SK-N-SH (cell line): ENCODE measurements at regions not wholly inside any gene's neighbourhood (a gene's known extent, or its start where the extent isn't known, plus 50 kb on each side); places are given as distances from the start of the nearest gene placed in this dataset.

Experiments used
- CTCF ChIA-PET: fragments of 300-600, 350-600 bp; formaldehyde crosslinking; extraction: SDS; loops from one replicate; lab custom pipeline; 2021; lab: Yijun Ruan, JAX
- POLR2A ChIA-PET: fragments of 350-600 bp; sonication (Branson Sonifier 250); formaldehyde crosslinking; extraction: SDS; loops from one replicate; lab custom pipeline; 2020; ENCODE audit warnings: antibody characterized with exemption, inconsistent platforms; lab: Yijun Ruan, JAX
- DNase-seq: peaks from one replicate; pipeline ENCODE4 v3.0.0; 2012
- H2AFZ ChIP-seq: fragments of 200-600 bp; sonication (generic); 2 replicates; pipeline ENCODE4 v1.8.1; 2016; ENCODE audit warnings: antibody characterized with exemption, mild to moderate bottlenecking, low read depth
- H3F3A ChIP-seq: fragments of 200-600 bp; sonication (generic); replicated peaks from 2 replicates; pipeline ENCODE3; 2016; ENCODE audit warnings: antibody characterized with exemption, mild to moderate bottlenecking; ENCODE audit not compliant: insufficient read depth
- H3K27ac ChIP-seq, 2 experiments: fragments of 200-500 bp in 1 of 2; fragments of 200-600 bp in 1 of 2; sonication (Bioruptor generic) in 1 of 2; sonication (generic), shearing (Covaris generic) in 1 of 2; 2 replicates each; pipeline versions ENCODE4 v1.5.1 to v1.6.1; 2014 to 2016; ENCODE audit warnings: low read depth in 2 of 2, inconsistent platforms in 1 of 2, low read length in 1 of 2, mild to moderate bottlenecking in 1 of 2, mixed read lengths in 1 of 2
- H3K27me3 ChIP-seq: fragments of 200-600 bp; sonication (generic), shearing (Covaris generic); 2 replicates; pipeline ENCODE4 v1.6.1; 2016; ENCODE audit warnings: mixed run types; ENCODE audit not compliant: insufficient read depth
- H3K36me3 ChIP-seq, 2 experiments: fragments of 200-500 bp in 1 of 2; fragments of 200-600 bp in 1 of 2; sonication (Bioruptor generic) in 1 of 2; sonication (generic) in 1 of 2; replicated peaks in 1 of 2; 2 replicates each; pipeline versions ENCODE3 to v1.5.1; 2014 to 2016; ENCODE audit warnings: low read length in 1 of 2, mild to moderate bottlenecking in 1 of 2; ENCODE audit not compliant: insufficient read depth in 2 of 2, control insufficient read depth in 1 of 2
- H3K4me1 ChIP-seq, 2 experiments: fragments of 200-500 bp in 1 of 2; fragments of 200-600 bp in 1 of 2; sonication (Bioruptor generic) in 1 of 2; sonication (generic), shearing (Covaris generic) in 1 of 2; 2 replicates each; pipeline versions ENCODE4 v1.5.1 to v1.6.1; 2014 to 2016; ENCODE audit warnings: low read depth in 1 of 2, low read length in 1 of 2, mixed run types in 1 of 2; ENCODE audit not compliant: insufficient read depth in 2 of 2, control insufficient read depth in 1 of 2
- H3K4me2 ChIP-seq: fragments of 200-600 bp; sonication (generic), shearing (Covaris generic); 2 replicates; pipeline ENCODE4 v1.6.1; 2017; ENCODE audit warnings: mixed run types
- H3K4me3 ChIP-seq, 2 experiments: fragments of 200-500 bp in 1 of 2; fragments of 200-600 bp in 1 of 2; sonication (Bioruptor generic) in 1 of 2; sonication (generic), shearing (Covaris generic) in 1 of 2; 2 replicates each; pipeline versions ENCODE4 v1.5.1 to v1.8.1; 2014 to 2016; ENCODE audit warnings: low read depth in 2 of 2, inconsistent platforms in 1 of 2, low read length in 1 of 2, mild to moderate bottlenecking in 1 of 2, mixed read lengths in 1 of 2, moderate library complexity in 1 of 2
- H3K79me2 ChIP-seq: fragments of 200-600 bp; sonication (generic); 2 replicates; pipeline ENCODE4 v1.8.1; 2017; ENCODE audit warnings: mild to moderate bottlenecking; ENCODE audit not compliant: insufficient read depth
- H3K9ac ChIP-seq: fragments of 200-600 bp; sonication (generic); 2 replicates; pipeline ENCODE4 v1.6.1; 2017; ENCODE audit warnings: mixed run types
- H3K9me2 ChIP-seq: fragments of 200-600 bp; sonication (generic); 2 replicates; pipeline ENCODE4 v1.6.1; 2017; ENCODE audit warnings: mixed run types
- H3K9me3 ChIP-seq: fragments of 200-600 bp; sonication (generic); 2 replicates; pipeline ENCODE4 v1.6.1; 2017; ENCODE audit warnings: mixed run types, mild to moderate bottlenecking, moderate library complexity
- H4K20me1 ChIP-seq: fragments of 200-600 bp; sonication (generic); 2 replicates; pipeline ENCODE4 v1.6.1; 2017; ENCODE audit warnings: mild to moderate bottlenecking, mixed run types; ENCODE audit not compliant: insufficient read depth
- CHD2 ChIP-seq: fragments of 150-350 bp; IDR thresholded peaks from 2 replicates; pipeline ENCODE4 v1.6.1; 2018; ENCODE audit warnings: low read length; ENCODE audit not compliant: partially characterized antibody
- ELF1 ChIP-seq: IDR thresholded peaks from 2 replicates; pipeline ENCODE4 v1.4.0; 2012
- EP300 ChIP-seq, 2 experiments: IDR thresholded peaks; 2 replicates each; pipeline versions ENCODE4 v1.4.0 to v1.6.1; 2012; ENCODE audit warnings: borderline replicate concordance in 1 of 2, low read depth in 1 of 2, low read length in 1 of 2
- EZH2phosphoT487 ChIP-seq: fragments of 200-600 bp; sonication (generic); IDR thresholded peaks from 2 replicates; pipeline ENCODE4 v1.6.1; 2017; ENCODE audit warnings: low read depth, mixed run types, mild to moderate bottlenecking, antibody characterized with exemption, moderate library complexity, borderline replicate concordance
- FOXM1 ChIP-seq: IDR thresholded peaks from 2 replicates; pipeline ENCODE4 v1.4.0; 2012; ENCODE audit warnings: low read depth, mild to moderate bottlenecking
- GABPA ChIP-seq: IDR thresholded peaks from 2 replicates; pipeline ENCODE4 v1.4.0; 2012; ENCODE audit warnings: low read depth, mild to moderate bottlenecking
- GATA2 ChIP-seq: sonication (generic); formaldehyde crosslinking; IDR thresholded peaks from 2 replicates; pipeline ENCODE4 v1.5.0; 2020; ENCODE audit warnings: mild to moderate bottlenecking, missing genetic modification reagents
- JUND ChIP-seq: IDR thresholded peaks from 2 replicates; pipeline ENCODE4 v1.4.0; 2012
- MEF2A ChIP-seq: IDR thresholded peaks from 2 replicates; pipeline ENCODE4 v1.4.0; 2012; ENCODE audit warnings: low read depth, borderline replicate concordance
- MXI1 ChIP-seq: IDR thresholded peaks from 2 replicates; pipeline ENCODE4 v1.6.1; 2012; ENCODE audit warnings: mild to moderate bottlenecking, low read depth, low read length, improper control_type of control experiment
- NFIC ChIP-seq: IDR thresholded peaks from 2 replicates; pipeline ENCODE4 v1.4.0; 2012; ENCODE audit warnings: borderline replicate concordance
- POLR2AphosphoS5 ChIP-seq: IDR thresholded peaks from 2 replicates; pipeline ENCODE4 v1.6.1; 2012; ENCODE audit warnings: low read depth, low read length
- RAD21 ChIP-seq: IDR thresholded peaks from 2 replicates; pipeline ENCODE4 v1.6.1; 2012; ENCODE audit warnings: mild to moderate bottlenecking, low read length
- RCOR1 ChIP-seq: fragments of 150-350 bp; IDR thresholded peaks from 2 replicates; pipeline ENCODE4 v1.6.1; 2017; ENCODE audit warnings: antibody characterized with exemption, low read length
- RFX5 ChIP-seq: IDR thresholded peaks from 2 replicates; pipeline ENCODE4 v1.6.1; 2012; ENCODE audit warnings: mild to moderate bottlenecking, improper control_type of control experiment, low read length
- SIN3A ChIP-seq: IDR thresholded peaks from 2 replicates; pipeline ENCODE4 v1.6.1; 2012; ENCODE audit warnings: low read depth, mild to moderate bottlenecking, low read length, moderate library complexity, borderline replicate concordance
- YY1 ChIP-seq: IDR thresholded peaks from 2 replicates; pipeline ENCODE4 v1.4.0; 2012; ENCODE audit warnings: low read depth, mild to moderate bottlenecking
- WGBS: methylation state at CpG from one replicate; pipeline ENCODE4 v1.1.6; 2017; ENCODE audit warnings: low lambda C conversion rate; 5-methylcytosine and 5-hydroxymethylcytosine counted together
- TF ChIP-seq, protein P1 (sequence below): fragments of 150-350 bp; IDR thresholded peaks from 2 replicates; pipeline ENCODE4 v1.6.1; 2017; ENCODE audit warnings: antibody characterized with exemption, low read length, low read depth, borderline replicate concordance
- TF ChIP-seq, protein P2 (sequence below): IDR thresholded peaks from 2 replicates; pipeline ENCODE4 v1.6.1; 2012; ENCODE audit warnings: mild to moderate bottlenecking, low read depth, low read length, moderate library complexity
- TF ChIP-seq, protein P3 (sequence below): IDR thresholded peaks from 2 replicates; pipeline ENCODE4 v1.4.0; 2012; ENCODE audit warnings: low read depth

DNA sequence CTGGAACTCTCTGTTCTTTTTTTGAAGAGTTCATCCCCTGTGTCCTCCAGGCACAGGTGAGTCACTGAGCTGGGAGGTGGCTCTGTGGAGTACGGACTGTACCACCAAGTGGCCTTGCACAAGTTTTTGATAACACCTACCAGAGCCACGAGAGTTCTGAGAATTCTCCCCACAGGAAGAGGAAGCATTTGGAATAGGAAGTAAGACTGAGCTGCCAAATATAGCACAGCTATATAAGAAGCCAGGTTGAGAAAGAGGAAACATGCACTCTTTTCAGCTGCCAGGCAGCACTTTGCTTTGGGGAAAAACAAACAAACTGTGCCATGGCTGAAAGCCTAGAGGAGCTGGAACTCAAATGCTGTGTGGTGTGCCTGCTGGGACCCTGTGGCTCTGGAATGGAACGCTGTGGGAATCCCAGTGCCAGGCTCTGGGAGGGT, 70.8 kb upstream of the RIPOR2 start:
- Histone ChIP-seq H3K36me3 (no peaks in the 10 kb centered on the region), H3K27ac (no peak overlapping the region), H2AFZ (peak overlapping the region; percentile 82), H3K27me3 (no peaks in the 10 kb centered on the region), H3F3A (peaks cover 9% of the 10 kb centered on the region), H4K20me1 (no peaks in the 10 kb centered on the region), H3K9ac (no peak overlapping the region), H3K79me2 (no peaks in the 10 kb centered on the region), H3K4me3 (no peak overlapping the region), H3K9me2 (no peaks in the 10 kb centered on the region), H3K4me1 (peaks cover 0 to 20% of the 10 kb centered on the region in 2 experiments; a peak in 3 of 4 replicates), H3K9me3 (no peaks in the 10 kb centered on the region), H3K4me2 (no peak overlapping the region)
- DNase-seq, result no peak
- TF ChIP-seq RAD21 (no peak), FOXM1 (no peak), RCOR1 (no peak), CHD2 (no peak), POLR2AphosphoS5 (no peak), NFIC (no peak), RFX5 (no peak)
- TF ChIP-seq, protein P1, sequence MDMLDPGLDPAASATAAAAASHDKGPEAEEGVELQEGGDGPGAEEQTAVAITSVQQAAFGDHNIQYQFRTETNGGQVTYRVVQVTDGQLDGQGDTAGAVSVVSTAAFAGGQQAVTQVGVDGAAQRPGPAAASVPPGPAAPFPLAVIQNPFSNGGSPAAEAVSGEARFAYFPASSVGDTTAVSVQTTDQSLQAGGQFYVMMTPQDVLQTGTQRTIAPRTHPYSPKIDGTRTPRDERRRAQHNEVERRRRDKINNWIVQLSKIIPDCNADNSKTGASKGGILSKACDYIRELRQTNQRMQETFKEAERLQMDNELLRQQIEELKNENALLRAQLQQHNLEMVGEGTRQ, result no peak
- TF ChIP-seq, protein P2, sequence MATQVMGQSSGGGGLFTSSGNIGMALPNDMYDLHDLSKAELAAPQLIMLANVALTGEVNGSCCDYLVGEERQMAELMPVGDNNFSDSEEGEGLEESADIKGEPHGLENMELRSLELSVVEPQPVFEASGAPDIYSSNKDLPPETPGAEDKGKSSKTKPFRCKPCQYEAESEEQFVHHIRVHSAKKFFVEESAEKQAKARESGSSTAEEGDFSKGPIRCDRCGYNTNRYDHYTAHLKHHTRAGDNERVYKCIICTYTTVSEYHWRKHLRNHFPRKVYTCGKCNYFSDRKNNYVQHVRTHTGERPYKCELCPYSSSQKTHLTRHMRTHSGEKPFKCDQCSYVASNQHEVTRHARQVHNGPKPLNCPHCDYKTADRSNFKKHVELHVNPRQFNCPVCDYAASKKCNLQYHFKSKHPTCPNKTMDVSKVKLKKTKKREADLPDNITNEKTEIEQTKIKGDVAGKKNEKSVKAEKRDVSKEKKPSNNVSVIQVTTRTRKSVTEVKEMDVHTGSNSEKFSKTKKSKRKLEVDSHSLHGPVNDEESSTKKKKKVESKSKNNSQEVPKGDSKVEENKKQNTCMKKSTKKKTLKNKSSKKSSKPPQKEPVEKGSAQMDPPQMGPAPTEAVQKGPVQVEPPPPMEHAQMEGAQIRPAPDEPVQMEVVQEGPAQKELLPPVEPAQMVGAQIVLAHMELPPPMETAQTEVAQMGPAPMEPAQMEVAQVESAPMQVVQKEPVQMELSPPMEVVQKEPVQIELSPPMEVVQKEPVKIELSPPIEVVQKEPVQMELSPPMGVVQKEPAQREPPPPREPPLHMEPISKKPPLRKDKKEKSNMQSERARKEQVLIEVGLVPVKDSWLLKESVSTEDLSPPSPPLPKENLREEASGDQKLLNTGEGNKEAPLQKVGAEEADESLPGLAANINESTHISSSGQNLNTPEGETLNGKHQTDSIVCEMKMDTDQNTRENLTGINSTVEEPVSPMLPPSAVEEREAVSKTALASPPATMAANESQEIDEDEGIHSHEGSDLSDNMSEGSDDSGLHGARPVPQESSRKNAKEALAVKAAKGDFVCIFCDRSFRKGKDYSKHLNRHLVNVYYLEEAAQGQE, result no peak
- ChIA-PET POLR2A (no interaction called here), CTCF (interaction anchor here (1.3 kb wide), 1 partner anchor 150 kb away, joined by 5 read pairs; no protein-coding TSS in a partner anchor)
- WGBS, result 75% methylated on average over 3 of the region's 3 CpGs

DNA sequence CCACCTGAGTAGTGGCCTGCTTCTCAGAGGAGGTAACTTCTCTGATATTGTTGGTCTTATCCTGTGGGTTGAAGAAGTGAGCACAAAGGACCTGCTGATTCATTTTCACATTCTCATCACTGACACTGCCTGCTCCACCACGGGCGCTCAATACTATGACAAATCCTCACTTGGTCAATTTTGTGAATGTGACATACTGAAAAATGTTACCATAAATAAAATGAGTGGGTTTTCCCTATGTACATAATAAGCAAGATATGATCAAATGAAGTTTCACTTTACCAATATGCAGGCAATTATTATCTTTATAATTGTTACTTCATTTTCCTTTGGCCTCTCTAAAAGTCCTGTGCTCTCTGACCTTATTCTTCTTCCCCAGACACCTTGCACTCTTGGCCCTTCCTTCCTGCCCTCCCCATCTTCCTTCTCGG, 71.5 kb upstream of the RIPOR2 start:
- WGBS, result 92% methylated on average over 3 of the region's 3 CpGs
- CTCF ChIA-PET, result no interaction called here
- Histone ChIP-seq H3K9me3 (no peaks in the 10 kb centered on the region), H3K4me3 (no peak overlapping the region), H3K9me2 (no peaks in the 10 kb centered on the region), H3K4me2 (no peak overlapping the region), H3K4me1 (peaks cover 0 to 23% of the 10 kb centered on the region in 2 experiments), H3K27me3 (no peaks in the 10 kb centered on the region), H2AFZ (no peak overlapping the region), H3K27ac (no peak overlapping the region), H3K9ac (no peak overlapping the region), H3K79me2 (no peaks in the 10 kb centered on the region), H3K36me3 (no peaks in the 10 kb centered on the region), H3F3A (peaks cover 14% of the 10 kb centered on the region), H4K20me1 (no peaks in the 10 kb centered on the region)
- no peak for DNase-seq
- POLR2A ChIA-PET, result no interaction called here
- TF ChIP-seq MXI1, result no peak
- no peak for TF ChIP-seq JUND
- TF ChIP-seq, protein P3, sequence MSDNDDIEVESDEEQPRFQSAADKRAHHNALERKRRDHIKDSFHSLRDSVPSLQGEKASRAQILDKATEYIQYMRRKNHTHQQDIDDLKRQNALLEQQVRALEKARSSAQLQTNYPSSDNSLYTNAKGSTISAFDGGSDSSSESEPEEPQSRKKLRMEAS, result no peak
- TF ChIP-seq RFX5, result no peak
- no peak for TF ChIP-seq EZH2phosphoT487
- no peak for TF ChIP-seq FOXM1
- no peak for TF ChIP-seq POLR2AphosphoS5
- TF ChIP-seq SIN3A, result no peak
- TF ChIP-seq MEF2A, result no peak
- no peak for TF ChIP-seq GABPA
- TF ChIP-seq GATA2, result no peak
- TF ChIP-seq, protein P2, result no peak
- TF ChIP-seq RCOR1, result no peak
- TF ChIP-seq EP300 (IDR thresholded peaks at IDR 0.05; ENCODE audit: borderline replicate concordance in 1 of 2, low read depth in 1 of 2, low read length in 1 of 2), result no peak
- no peak for TF ChIP-seq YY1
- TF ChIP-seq ELF1, result no peak
